Ishikawa (cell line): ENCODE measurements at regions not wholly inside any gene's neighbourhood (a gene's known extent, or its start where the extent isn't known, plus 50 kb on each side); places are given as distances from the start of the nearest gene placed in this dataset.
A peak's percentile ranks its signal among the peaks of the same experiment; 100 is the strongest.

Experiments used
- CEBPB ChIP-seq: IDR thresholded peaks from 2 replicates; pipeline ENCODE4 v1.6.1; 2012
- CREB1 ChIP-seq: IDR thresholded peaks from 2 replicates; pipeline ENCODE4 v1.6.1; 2012; ENCODE audit warnings: low read depth
- EGR1 ChIP-seq: IDR thresholded peaks from 2 replicates; pipeline ENCODE4 v1.6.1; 2012
- EP300 ChIP-seq: IDR thresholded peaks from 2 replicates; pipeline ENCODE4 v1.6.1; 2012; ENCODE audit warnings: borderline replicate concordance
- FOXM1 ChIP-seq: IDR thresholded peaks from 2 replicates; pipeline ENCODE4 v1.6.1; 2012; ENCODE audit warnings: low read depth, borderline replicate concordance
- MAX ChIP-seq: IDR thresholded peaks from 2 replicates; pipeline ENCODE4 v1.6.1; 2012
- NFIC ChIP-seq: IDR thresholded peaks from 2 replicates; pipeline ENCODE4 v1.6.1; 2012
- RAD21 ChIP-seq: IDR thresholded peaks from 2 replicates; pipeline ENCODE4 v1.6.1; 2012; ENCODE audit warnings: low read depth
- TAF1 ChIP-seq: IDR thresholded peaks from 2 replicates; pipeline ENCODE4 v1.6.1; 2012; ENCODE audit warnings: low read depth, mild to moderate bottlenecking
- TCF12 ChIP-seq: IDR thresholded peaks from 2 replicates; pipeline ENCODE4 v1.6.1; 2012; ENCODE audit warnings: low read depth
- TEAD4 ChIP-seq: IDR thresholded peaks from 2 replicates; pipeline ENCODE4 v1.6.1; 2012
- USF1 ChIP-seq: IDR thresholded peaks from 2 replicates; pipeline ENCODE4 v1.6.1; 2012
- YY1 ChIP-seq: IDR thresholded peaks from 2 replicates; pipeline ENCODE4 v1.6.1; 2012; ENCODE audit warnings: low read depth
- ZBTB7A ChIP-seq: IDR thresholded peaks from 2 replicates; pipeline ENCODE4 v1.6.1; 2012; ENCODE audit warnings: low read depth
- TF ChIP-seq, protein P1 (sequence below): IDR thresholded peaks from 2 replicates; pipeline ENCODE4 v1.6.1; 2012; ENCODE audit warnings: low read depth, mild to moderate bottlenecking

DNA sequence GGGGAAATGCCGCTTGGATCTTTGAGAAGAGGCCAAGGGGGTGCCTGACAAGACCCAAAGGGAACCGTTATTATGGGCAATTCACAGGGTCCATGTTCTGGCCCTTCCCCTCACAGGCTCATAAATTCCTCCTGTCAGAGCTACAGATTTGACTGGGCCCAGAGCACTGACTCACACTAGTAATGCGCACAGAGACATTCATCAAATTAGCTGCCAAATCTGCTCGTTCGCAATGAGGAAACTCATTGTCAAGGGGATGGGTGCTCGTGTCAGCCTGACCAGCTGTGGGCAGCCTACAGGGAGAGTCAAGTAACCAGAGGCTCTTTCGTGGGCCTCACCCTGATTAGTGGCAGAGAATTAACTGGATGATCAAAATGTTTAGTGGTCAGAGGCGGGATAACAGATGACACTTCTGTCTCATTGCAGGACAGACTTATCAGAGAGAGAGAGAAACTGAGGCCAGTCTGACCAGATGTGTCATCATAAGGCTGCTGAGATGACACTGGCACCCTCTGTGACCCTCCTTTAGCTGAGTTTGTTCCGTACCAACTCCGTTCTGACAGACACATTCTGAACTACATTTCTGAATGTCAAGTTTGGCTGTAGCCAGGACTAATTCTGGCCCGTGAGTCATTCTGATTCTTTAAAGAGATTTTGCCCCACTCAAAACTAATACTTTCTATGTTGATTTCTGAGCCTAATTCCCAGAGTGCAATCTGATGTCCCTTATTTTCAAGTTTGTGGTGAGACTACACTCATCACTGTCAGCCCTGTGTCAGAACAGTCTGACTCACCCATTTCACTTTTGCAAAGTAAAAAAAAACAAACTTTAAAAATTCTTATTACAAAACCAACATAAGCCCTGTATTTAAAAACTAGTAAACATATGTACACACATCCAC, 377.1 kb downstream of the ACTL7B start:
- TF ChIP-seq RAD21 (no peak), FOXM1 (no peak), TAF1 (no peak), EP300 (peak; percentile 66; the same call in 1 of the 2 replicates), CEBPB (no peak; the same call in 1 of the 2 replicates), NFIC (peak; percentile 35; the same call in 1 of the 2 replicates), CREB1 (no peak), ZBTB7A (no peak), YY1 (no peak), TEAD4 (peak; percentile 43; the same call in 1 of the 2 replicates), EGR1 (no peak), MAX (no peak), USF1 (no peak), TCF12 (peak; percentile 66; the same call in 1 of the 2 replicates)
- TF ChIP-seq, protein P1, sequence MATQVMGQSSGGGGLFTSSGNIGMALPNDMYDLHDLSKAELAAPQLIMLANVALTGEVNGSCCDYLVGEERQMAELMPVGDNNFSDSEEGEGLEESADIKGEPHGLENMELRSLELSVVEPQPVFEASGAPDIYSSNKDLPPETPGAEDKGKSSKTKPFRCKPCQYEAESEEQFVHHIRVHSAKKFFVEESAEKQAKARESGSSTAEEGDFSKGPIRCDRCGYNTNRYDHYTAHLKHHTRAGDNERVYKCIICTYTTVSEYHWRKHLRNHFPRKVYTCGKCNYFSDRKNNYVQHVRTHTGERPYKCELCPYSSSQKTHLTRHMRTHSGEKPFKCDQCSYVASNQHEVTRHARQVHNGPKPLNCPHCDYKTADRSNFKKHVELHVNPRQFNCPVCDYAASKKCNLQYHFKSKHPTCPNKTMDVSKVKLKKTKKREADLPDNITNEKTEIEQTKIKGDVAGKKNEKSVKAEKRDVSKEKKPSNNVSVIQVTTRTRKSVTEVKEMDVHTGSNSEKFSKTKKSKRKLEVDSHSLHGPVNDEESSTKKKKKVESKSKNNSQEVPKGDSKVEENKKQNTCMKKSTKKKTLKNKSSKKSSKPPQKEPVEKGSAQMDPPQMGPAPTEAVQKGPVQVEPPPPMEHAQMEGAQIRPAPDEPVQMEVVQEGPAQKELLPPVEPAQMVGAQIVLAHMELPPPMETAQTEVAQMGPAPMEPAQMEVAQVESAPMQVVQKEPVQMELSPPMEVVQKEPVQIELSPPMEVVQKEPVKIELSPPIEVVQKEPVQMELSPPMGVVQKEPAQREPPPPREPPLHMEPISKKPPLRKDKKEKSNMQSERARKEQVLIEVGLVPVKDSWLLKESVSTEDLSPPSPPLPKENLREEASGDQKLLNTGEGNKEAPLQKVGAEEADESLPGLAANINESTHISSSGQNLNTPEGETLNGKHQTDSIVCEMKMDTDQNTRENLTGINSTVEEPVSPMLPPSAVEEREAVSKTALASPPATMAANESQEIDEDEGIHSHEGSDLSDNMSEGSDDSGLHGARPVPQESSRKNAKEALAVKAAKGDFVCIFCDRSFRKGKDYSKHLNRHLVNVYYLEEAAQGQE: no peak

DNA sequence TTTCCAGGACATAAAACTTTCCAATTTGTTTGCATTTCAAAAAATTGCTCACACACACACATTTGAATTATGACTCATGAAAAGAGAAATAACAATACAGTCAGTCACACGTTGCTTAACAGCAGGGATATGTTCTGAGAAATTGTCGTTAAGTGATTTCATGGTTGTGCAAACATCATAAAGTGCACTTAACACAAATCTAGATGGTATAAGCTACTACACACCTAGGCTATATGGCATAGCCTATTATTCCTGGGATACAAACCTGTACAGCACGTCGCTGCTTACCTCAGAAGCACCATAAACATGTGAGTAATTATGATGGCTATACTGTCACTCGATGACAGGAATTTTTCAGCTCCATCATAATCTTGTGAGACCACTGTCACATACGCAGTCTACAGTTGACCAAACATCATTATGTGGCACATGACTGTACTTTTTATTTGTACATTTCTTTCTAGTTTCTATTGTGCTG, 378.2 kb downstream of the ACTL7B start:
- TF ChIP-seq EP300 (no peak; the same call in 1 of the 2 replicates), USF1 (no peak), EGR1 (no peak), MAX (no peak), ZBTB7A (no peak), TAF1 (no peak), TEAD4 (no peak), YY1 (no peak), FOXM1 (no peak)

GRCh38 chr9:108476574-108476973, 379.2 kb downstream of the ACTL7B start:
- no peak for TF ChIP-seq TEAD4
- no peak for TF ChIP-seq TAF1
- no peak for TF ChIP-seq EP300
- TF ChIP-seq CEBPB: no peak
- TF ChIP-seq NFIC: no peak

DNA sequence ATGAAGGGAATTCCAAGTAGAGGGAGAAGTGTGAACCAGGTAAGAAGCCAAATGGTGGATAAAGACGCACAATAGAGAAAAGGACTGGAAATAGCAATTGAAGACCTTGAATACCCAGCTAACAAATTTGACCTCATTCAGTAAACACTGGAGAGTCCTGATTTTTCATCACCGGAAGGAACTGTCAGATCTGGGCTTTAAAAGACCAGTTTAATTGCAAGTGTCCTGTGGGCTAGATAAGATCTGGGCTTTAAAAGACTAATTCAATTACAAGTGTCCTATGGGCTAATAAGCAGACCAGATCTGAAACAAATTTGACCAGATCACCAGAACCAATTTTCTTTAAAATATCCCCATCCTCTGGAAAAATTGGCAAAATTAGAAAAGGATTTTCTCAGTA, 380.0 kb downstream of the ACTL7B start:
- TF ChIP-seq USF1 (no peak), TEAD4 (no peak), CEBPB (no peak), ZBTB7A (no peak), NFIC (no peak), FOXM1 (no peak), CREB1 (no peak), RAD21 (no peak), TCF12 (no peak)
- TF ChIP-seq, protein P1: no peak

DNA sequence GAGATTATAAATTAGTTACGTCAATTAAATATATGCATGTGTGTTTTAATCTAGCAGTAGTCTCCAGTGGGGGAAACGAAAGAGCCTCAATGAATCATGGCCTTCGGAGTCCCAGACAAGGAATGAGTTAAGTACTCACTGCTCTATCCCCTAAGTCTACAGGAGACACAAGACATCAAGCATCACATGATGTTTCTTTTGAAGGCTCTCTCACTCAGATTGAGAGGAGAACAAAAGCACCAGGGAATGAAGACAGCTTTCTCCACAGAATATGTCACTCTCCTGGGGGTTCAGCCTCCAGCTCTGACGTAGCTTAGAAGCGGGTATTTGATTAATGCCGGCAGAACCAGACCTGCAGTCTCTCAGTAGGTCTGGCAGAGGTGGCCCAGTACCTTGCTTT, 381.4 kb downstream of the ACTL7B start:
- TF ChIP-seq USF1 (no peak), EP300 (no peak), TAF1 (no peak), ZBTB7A (no peak), FOXM1 (no peak), RAD21 (no peak), YY1 (no peak), MAX (no peak), TCF12 (no peak), EGR1 (no peak), TEAD4 (no peak), NFIC (no peak), CEBPB (no peak), CREB1 (no peak)
- TF ChIP-seq, protein P1: no peak
